ENCODE measurements at regions not wholly inside any gene's neighbourhood (a gene's known extent, or its start where the extent isn't known, plus 50 kb on each side); places are given as distances from the start of the nearest gene placed in this dataset.
A peak's percentile ranks its signal among the peaks of the same experiment; 100 is the strongest.

DNA sequence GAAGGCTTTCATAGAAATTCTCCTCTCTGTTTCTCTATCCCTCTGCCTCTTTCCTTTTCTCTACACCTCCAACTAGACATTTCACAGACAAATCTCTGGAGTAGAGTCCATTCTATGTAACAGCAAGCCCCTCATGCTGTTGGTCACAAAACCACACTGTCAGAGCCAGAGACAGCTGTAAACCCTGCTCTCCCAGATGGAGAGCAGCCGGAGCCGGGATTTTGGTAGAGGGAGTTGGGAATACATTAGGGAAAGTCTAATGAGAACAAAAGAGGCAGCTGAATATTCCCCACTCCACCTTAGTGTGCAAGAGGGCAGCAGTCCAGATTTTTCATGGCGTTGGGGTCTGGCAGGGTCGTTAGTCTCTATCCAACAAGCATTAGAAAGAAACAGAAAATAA is 68.3 kb upstream of the EDN1 start:
- Histone ChIP-seq H3K9me3 (ENCODE audit: control insufficient read depth in 1 of 2, low read length in 2 of 2) (no peaks in the 10 kb centered on the region), H3K4me1 (ENCODE audit: control insufficient read depth in 1 of 2, insufficient read depth in 2 of 2, low read length in 2 of 2) (no peaks in the 10 kb centered on the region), H3K27me3 (ENCODE audit: low read depth, low read length) (no peaks in the 10 kb centered on the region), H3K36me3 (ENCODE audit: control insufficient read depth in 1 of 2, insufficient read depth in 2 of 2, low read length in 2 of 2) (no peaks in the 10 kb centered on the region), H3K27ac (ENCODE audit: low read length) (no peak overlapping the region), H3K4me3 (ENCODE audit: low read depth in 1 of 2, low read length in 2 of 2) (no peak overlapping the region)

DNA sequence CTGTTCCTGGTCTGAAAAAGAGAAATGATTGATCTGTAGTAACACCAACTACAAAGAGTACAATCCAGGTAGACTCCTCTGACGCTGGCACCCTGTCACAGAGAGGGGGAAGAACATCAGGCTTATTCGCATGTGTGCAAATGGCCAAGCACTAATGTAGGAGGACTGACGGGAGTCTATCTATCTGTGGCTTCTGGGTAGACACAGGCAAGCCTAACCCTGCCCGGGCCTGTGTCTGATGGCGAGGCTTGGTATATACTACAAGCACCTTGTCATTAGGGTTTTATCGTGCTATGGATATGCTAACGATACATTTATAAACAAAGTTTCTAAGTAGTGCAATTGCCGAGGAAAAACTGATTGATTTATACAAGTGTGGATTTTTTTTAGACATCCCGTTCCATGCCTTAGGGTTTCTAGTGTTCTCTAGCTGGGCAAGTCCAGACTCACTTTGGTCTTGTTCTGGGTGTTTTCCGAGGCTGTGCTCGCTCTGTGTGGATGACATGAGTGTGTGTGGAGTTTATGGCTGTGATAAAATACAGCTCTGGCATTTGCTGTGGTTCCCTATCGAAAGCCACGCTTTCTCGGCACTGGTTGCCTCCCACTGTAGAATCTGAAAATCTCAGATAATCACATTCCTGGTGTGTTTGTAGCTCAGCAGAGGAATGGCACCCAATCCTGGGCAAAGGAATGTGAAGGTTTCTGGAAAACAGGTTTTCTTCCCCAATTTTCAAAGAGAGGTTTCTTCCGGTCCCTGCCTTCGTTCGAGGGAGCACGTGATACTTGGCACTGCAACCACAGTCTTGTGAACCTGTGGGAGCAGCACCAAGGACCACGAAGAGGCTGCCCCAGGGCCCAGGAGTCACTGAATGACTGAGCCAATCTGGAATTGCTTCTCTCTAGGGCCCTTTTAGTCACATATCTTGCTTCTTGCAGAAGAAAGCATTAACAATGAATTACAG is 67.5 kb upstream of the EDN1 start:
- H3K27ac ChIP-seq (ENCODE audit: low read length), result no peak overlapping the region
- no peaks in the 10 kb centered on the region for H3K9me3 ChIP-seq (ENCODE audit: control insufficient read depth in 1 of 2, low read length in 2 of 2)
- no peaks in the 10 kb centered on the region for H3K36me3 ChIP-seq (ENCODE audit: control insufficient read depth in 1 of 2, insufficient read depth in 2 of 2, low read length in 2 of 2)
- H3K4me3 ChIP-seq (ENCODE audit: low read depth in 1 of 2, low read length in 2 of 2), result no peak overlapping the region
- no peaks in the 10 kb centered on the region for H3K4me1 ChIP-seq (ENCODE audit: control insufficient read depth in 1 of 2, insufficient read depth in 2 of 2, low read length in 2 of 2)
- H3K27me3 ChIP-seq (ENCODE audit: low read depth, low read length), result no peaks in the 10 kb centered on the region

DNA sequence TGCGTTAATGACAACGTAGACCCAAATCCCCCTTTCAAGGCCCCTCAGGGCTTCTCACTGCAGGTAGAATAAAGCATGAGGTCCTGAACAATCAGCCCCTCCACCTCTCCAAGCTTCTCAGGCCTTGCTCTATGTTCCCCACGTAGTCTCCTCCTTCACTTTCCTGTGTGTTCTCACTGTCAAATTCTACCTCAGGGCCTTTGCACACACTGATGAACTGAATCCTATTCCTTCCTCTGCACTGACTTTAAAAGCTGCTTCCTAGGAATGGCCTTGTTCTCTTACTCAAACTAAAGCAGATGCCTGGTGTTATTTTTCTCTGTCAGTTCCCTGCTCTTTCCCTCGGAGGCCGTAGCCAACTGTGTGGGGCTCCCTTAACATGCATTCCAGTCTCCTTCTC is 66.8 kb upstream of the EDN1 start:
- Histone ChIP-seq H3K27ac (ENCODE audit: low read length) (no peak overlapping the region), H3K4me3 (ENCODE audit: low read depth in 1 of 2, low read length in 2 of 2) (no peak overlapping the region), H3K27me3 (ENCODE audit: low read depth, low read length) (no peaks in the 10 kb centered on the region), H3K9me3 (ENCODE audit: control insufficient read depth in 1 of 2, low read length in 2 of 2) (no peaks in the 10 kb centered on the region), H3K4me1 (ENCODE audit: control insufficient read depth in 1 of 2, insufficient read depth in 2 of 2, low read length in 2 of 2) (no peaks in the 10 kb centered on the region), H3K36me3 (ENCODE audit: control insufficient read depth in 1 of 2, insufficient read depth in 2 of 2, low read length in 2 of 2) (no peaks in the 10 kb centered on the region)

DNA sequence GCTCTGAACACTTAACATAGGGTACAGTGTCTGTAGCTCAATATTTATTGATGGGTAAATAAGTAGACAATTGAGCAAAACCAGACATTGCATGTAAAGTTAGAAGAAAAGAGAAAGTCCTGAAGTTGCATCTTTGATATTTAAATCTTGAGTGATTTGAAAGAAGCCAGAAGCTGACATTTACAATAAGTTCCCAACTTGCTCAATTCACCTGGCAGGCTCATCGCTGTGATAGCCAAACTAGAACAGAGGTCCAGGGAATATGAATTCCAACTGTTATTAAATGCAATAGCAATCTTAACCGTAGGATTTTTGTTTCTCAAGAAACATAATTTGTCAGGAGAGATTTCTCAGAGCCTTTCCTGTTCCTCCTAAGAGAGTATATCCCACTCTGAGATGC is 65.9 kb upstream of the EDN1 start:
- H3K4me1 ChIP-seq (ENCODE audit: control insufficient read depth in 1 of 2, insufficient read depth in 2 of 2, low read length in 2 of 2), result no peaks in the 10 kb centered on the region
- no peak overlapping the region for H3K4me3 ChIP-seq (ENCODE audit: low read depth in 1 of 2, low read length in 2 of 2)
- H3K36me3 ChIP-seq (ENCODE audit: control insufficient read depth in 1 of 2, insufficient read depth in 2 of 2, low read length in 2 of 2), result no peaks in the 10 kb centered on the region
- no peaks in the 10 kb centered on the region for H3K27me3 ChIP-seq (ENCODE audit: low read depth, low read length)
- no peaks in the 10 kb centered on the region for H3K9me3 ChIP-seq (ENCODE audit: control insufficient read depth in 1 of 2, low read length in 2 of 2)
- no peak overlapping the region for H3K27ac ChIP-seq (ENCODE audit: low read length)

DNA sequence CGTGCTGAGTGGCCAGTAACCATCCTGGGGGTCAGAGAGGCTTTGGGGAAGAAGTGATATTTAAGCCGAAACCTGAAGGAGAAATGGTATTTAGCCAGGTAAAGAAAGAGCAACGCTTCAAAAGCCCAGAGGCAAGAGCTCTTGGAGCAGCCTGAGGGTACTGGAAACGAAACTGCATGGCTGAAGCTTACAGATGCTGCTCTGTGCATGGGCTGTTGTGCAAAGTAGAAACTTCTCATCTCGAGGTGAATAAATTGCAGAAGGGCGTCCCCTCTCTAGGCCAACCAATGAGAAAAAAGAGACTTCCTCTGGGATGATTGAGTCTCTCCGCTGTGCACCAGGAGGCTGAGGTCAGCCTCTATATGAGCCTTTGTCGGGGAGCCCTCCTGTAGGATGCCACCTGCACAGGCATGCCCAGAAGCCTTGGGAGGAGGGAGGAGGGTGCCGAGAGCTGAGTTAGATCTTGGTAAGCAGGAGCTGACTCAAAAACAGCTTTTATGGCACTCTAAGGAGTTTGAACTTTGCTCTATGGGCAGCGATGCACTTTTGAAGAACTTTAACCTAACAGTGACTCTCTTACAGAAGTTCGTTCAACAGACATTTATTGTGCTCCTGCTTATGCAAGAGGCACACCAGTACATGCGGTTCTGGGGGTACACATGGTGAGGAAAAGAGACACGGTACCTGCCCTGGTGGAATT is 61.6 kb upstream of the EDN1 start:
- H3K9me3 ChIP-seq (ENCODE audit: control insufficient read depth in 1 of 2, low read length in 2 of 2), result no peaks in the 10 kb centered on the region
- H3K27ac ChIP-seq (ENCODE audit: low read length), result no peak overlapping the region
- peaks cover under 1 to 1% of the 10 kb centered on the region in 2 donors for H3K4me1 ChIP-seq (ENCODE audit: control insufficient read depth in 1 of 2, insufficient read depth in 2 of 2, low read length in 2 of 2)
- no peaks in the 10 kb centered on the region for H3K36me3 ChIP-seq (ENCODE audit: control insufficient read depth in 1 of 2, insufficient read depth in 2 of 2, low read length in 2 of 2)
- H3K27me3 ChIP-seq (ENCODE audit: low read depth, low read length), result no peaks in the 10 kb centered on the region
- H3K4me3 ChIP-seq (ENCODE audit: low read depth in 1 of 2, low read length in 2 of 2), result no peak overlapping the region

DNA sequence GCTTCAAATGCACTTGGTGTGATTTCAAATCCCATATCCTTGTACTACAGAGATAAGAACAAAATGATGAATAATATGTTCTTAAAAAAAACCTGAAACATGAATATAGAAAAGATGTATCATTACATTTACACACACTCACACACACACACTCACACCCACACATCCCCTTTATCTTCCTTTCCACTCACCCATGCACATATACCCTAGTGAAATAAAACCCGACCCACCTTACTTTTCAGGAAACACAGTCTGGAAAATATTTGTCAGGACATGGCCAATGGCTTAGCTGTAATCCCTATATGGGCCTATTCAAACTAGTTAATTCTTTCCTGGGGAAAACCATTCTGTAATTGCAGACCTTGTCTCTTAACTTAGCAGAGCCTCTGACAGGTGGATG is 60.8 kb upstream of the EDN1 start:
- H3K27me3 ChIP-seq (ENCODE audit: low read depth, low read length), result no peaks in the 10 kb centered on the region
- H3K9me3 ChIP-seq (ENCODE audit: control insufficient read depth in 1 of 2, low read length in 2 of 2), result no peaks in the 10 kb centered on the region
- H3K36me3 ChIP-seq (ENCODE audit: control insufficient read depth in 1 of 2, insufficient read depth in 2 of 2, low read length in 2 of 2), result no peaks in the 10 kb centered on the region
- peaks cover 6 to 8% of the 10 kb centered on the region in 2 donors for H3K4me1 ChIP-seq (ENCODE audit: control insufficient read depth in 1 of 2, insufficient read depth in 2 of 2, low read length in 2 of 2)
- H3K4me3 ChIP-seq (ENCODE audit: low read depth in 1 of 2, low read length in 2 of 2), result no peak overlapping the region
- H3K27ac ChIP-seq (ENCODE audit: low read length), result no peak overlapping the region

DNA sequence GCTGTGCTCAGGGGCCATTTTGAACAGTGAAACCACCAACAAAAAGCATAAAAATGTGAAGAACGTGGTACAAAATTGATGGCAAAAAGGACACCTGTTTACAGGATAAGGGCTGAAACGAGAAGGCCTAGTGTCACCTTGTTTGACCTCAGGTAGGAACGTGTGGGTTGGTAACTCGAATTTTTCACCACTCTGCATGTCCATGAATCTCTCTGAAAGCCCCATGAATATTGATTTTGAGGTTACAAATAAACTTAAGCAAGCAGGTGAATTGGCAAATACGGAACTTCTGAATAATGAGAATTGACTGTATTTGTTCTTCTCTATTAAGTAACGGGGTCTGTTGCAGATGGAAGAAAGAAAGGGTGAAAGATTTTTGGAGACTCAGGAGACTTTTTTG is 59.6 kb upstream of the EDN1 start:
- H3K4me3 ChIP-seq (ENCODE audit: low read depth in 1 of 2, low read length in 2 of 2), result no peak overlapping the region
- no peaks in the 10 kb centered on the region for H3K36me3 ChIP-seq (ENCODE audit: control insufficient read depth in 1 of 2, insufficient read depth in 2 of 2, low read length in 2 of 2)
- peaks cover 6 to 8% of the 10 kb centered on the region in 2 donors for H3K4me1 ChIP-seq (ENCODE audit: control insufficient read depth in 1 of 2, insufficient read depth in 2 of 2, low read length in 2 of 2)
- H3K27me3 ChIP-seq (ENCODE audit: low read depth, low read length), result no peaks in the 10 kb centered on the region
- no peak overlapping the region for H3K27ac ChIP-seq (ENCODE audit: low read length)
- H3K9me3 ChIP-seq (ENCODE audit: control insufficient read depth in 1 of 2, low read length in 2 of 2), result no peaks in the 10 kb centered on the region

DNA sequence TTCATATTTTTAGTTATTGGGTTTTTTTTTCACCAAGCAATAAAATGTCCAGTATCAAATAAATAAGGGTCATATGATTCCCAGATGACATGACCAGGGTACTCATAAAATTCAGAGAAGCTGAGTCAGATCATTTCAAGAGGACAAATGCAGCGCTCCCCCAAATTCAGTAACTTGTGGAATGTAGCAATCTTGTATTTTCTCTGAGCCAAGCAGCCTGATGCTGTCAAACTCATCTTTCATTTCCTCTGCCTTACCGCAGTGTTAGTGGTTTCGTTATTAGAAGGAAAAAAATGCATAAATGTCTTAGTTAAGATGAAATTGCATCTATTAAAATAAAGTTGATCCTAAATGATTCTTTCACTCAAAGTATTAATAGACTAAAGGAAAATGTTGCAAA is 57.8 kb upstream of the EDN1 start:
- Histone ChIP-seq H3K36me3 (ENCODE audit: control insufficient read depth in 1 of 2, insufficient read depth in 2 of 2, low read length in 2 of 2) (no peaks in the 10 kb centered on the region), H3K27me3 (ENCODE audit: low read depth, low read length) (no peaks in the 10 kb centered on the region), H3K9me3 (ENCODE audit: control insufficient read depth in 1 of 2, low read length in 2 of 2) (no peaks in the 10 kb centered on the region), H3K27ac (ENCODE audit: low read length) (no peak overlapping the region), H3K4me3 (ENCODE audit: low read depth in 1 of 2, low read length in 2 of 2) (no peak overlapping the region), H3K4me1 (ENCODE audit: control insufficient read depth in 1 of 2, insufficient read depth in 2 of 2, low read length in 2 of 2) (peaks cover 6 to 8% of the 10 kb centered on the region in 2 donors)

DNA sequence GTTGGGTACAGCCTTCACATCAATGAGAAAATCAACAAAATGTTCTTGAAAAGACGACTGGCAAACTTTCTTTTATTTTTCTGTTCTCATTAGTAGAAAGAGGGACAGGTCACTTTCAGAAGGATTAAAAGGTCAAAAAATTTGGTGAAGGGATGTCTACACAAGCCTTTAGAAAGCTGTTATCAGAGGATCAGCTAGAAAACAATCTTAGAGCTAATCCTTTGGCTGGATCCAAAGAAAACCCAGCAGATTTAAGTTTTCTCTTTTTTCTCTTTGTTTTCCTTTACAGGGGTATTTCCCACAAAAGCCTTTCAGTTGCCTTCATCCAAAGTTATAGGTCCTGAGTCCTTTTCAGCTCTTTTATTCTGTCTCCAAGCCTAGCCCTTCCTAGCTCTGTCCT is 57.3 kb upstream of the EDN1 start:
- Histone ChIP-seq H3K4me1 (ENCODE audit: control insufficient read depth in 1 of 2, insufficient read depth in 2 of 2, low read length in 2 of 2) (peaks cover 6 to 8% of the 10 kb centered on the region in 2 donors), H3K36me3 (ENCODE audit: control insufficient read depth in 1 of 2, insufficient read depth in 2 of 2, low read length in 2 of 2) (no peaks in the 10 kb centered on the region), H3K27ac (ENCODE audit: low read length) (no peak overlapping the region), H3K4me3 (ENCODE audit: low read depth in 1 of 2, low read length in 2 of 2) (no peak overlapping the region), H3K9me3 (ENCODE audit: control insufficient read depth in 1 of 2, low read length in 2 of 2) (no peaks in the 10 kb centered on the region), H3K27me3 (ENCODE audit: low read depth, low read length) (no peaks in the 10 kb centered on the region)

DNA sequence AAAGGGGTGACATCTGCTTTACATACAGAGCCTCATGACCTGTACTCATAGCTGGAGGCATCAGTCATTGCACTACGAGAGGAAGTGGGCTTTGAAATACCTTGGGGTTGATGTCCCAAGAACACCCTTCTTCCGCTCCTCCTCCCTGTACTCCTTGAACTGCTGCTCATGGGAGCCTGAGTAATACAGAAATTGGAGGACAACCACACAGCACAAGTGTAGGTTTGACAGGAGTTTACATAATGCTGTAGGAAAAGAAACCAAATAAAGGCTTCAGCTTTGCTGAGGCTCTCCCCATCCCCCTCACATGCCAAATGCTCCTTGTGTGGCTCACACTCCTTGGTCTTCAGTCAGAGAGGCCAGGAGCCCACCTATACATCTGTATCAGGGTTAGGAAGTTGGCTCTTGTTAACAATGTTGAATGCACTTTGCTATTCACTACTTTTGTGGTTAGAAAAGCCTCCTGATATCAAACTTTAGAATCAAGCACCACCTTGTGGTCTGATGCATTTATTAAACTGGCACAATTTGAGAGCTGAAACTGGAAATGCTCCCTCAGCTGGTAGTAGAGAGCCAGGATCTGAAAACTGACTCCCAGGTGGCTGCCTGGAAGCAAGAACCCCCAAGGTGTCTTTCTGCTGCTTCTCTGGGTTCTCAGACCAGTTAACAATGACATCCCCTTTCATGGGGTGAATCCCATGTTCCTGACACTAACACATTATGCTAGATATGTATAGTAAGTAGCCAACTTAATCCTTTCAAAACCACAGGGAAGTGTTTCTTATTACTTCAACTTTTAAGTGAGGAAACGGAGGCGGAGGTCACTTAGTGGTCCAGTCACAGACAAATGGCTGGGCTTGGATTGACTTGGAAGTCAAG is 56.2 kb upstream of the EDN1 start:
- Histone ChIP-seq H3K4me3 (ENCODE audit: low read depth in 1 of 2, low read length in 2 of 2) (no peak overlapping the region), H3K4me1 (ENCODE audit: control insufficient read depth in 1 of 2, insufficient read depth in 2 of 2, low read length in 2 of 2) (peaks cover 6 to 8% of the 10 kb centered on the region in 2 donors), H3K9me3 (ENCODE audit: control insufficient read depth in 1 of 2, low read length in 2 of 2) (no peaks in the 10 kb centered on the region), H3K36me3 (ENCODE audit: control insufficient read depth in 1 of 2, insufficient read depth in 2 of 2, low read length in 2 of 2) (no peaks in the 10 kb centered on the region), H3K27ac (ENCODE audit: low read length) (peak overlapping the region; percentile 60), H3K27me3 (ENCODE audit: low read depth, low read length) (no peaks in the 10 kb centered on the region)

DNA sequence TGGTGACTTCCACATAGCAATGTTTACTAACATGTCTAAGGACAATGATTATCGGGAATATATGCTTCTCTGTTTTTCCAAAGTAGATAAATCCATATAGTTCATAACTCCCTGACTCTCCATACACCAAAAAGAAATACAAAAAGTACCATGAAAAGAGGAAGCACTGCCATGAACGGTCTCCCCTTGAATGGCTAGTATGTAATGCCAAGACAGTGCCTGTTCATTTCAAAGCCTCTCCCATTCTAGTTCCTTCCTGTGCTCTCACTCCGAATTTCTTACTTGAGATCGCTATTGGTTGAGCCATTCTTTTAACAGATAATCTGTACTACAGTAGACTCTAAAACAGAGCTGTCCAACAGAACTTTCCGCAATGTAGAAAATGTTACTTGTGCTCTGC is 54.8 kb upstream of the EDN1 start:
- no peaks in the 10 kb centered on the region for H3K36me3 ChIP-seq (ENCODE audit: control insufficient read depth in 1 of 2, insufficient read depth in 2 of 2, low read length in 2 of 2)
- H3K4me1 ChIP-seq (ENCODE audit: control insufficient read depth in 1 of 2, insufficient read depth in 2 of 2, low read length in 2 of 2), result peaks cover 6 to 8% of the 10 kb centered on the region in 2 donors
- H3K27me3 ChIP-seq (ENCODE audit: low read depth, low read length), result no peaks in the 10 kb centered on the region
- H3K27ac ChIP-seq (ENCODE audit: low read length), result no peak overlapping the region
- H3K4me3 ChIP-seq (ENCODE audit: low read depth in 1 of 2, low read length in 2 of 2), result no peak overlapping the region
- H3K9me3 ChIP-seq (ENCODE audit: control insufficient read depth in 1 of 2, low read length in 2 of 2), result no peaks in the 10 kb centered on the region

All from muscle layer of duodenum (tissue), 2 donors.